Breast epithelium (tissue), 4 donors: ENCODE measurements at regions not wholly inside any gene's neighbourhood (a gene's known extent, or its start where the extent isn't known, plus 50 kb on each side); places are given as distances from the start of the nearest gene placed in this dataset.

ENCODE experiments used
- DNase-seq, 2 donors: peaks; one replicate each; pipeline ENCODE4 v3.0.0-alpha.2; 2019; ENCODE audit warnings: low spot score in 2 of 2
- H3K27ac ChIP-seq, 2 donors: fragments of 200-600 bp; sonication (generic) in 1 of 2; one replicate each; pipeline ENCODE4 v1.5.1; 2016 to 2019; ENCODE audit warnings: mild to moderate bottlenecking in 1 of 2
- H3K27me3 ChIP-seq, 2 donors: fragments of 200-600 bp; sonication (generic) in 1 of 2; one replicate each; pipeline versions ENCODE4 v1.5.1 to v1.6.0; 2017 to 2019; ENCODE audit warnings: control low read depth in 1 of 2, mild to moderate bottlenecking in 1 of 2
- H3K36me3 ChIP-seq: fragments of 200-600 bp; one replicate; pipeline ENCODE4 v1.5.1; 2019
- H3K4me1 ChIP-seq, 2 donors: fragments of 200-600 bp; sonication (generic); one replicate each; pipeline ENCODE4 v1.5.1; 2016 to 2019; ENCODE audit warnings: control low read depth in 1 of 2
- H3K4me3 ChIP-seq, 3 donors: fragments of 200-600 bp; sonication (generic); 1 replicate in 2 of 3; 2 replicates in 1 of 3; pipeline ENCODE4 v1.5.1; 2016 to 2019; ENCODE audit warnings: mild to moderate bottlenecking in 3 of 3, moderate library complexity in 2 of 3
- H3K9me3 ChIP-seq, 2 donors: fragments of 200-600 bp; sonication (generic) in 1 of 2; one replicate each; pipeline ENCODE4 v1.5.1; 2016 to 2019; ENCODE audit warnings: control low read depth in 1 of 2
- POLR2A ChIP-seq: fragments of 450-650 bp; IDR thresholded peaks from one replicate; pipeline ENCODE4 v1.6.1; 2016; ENCODE audit warnings: antibody characterized with exemption, mild to moderate bottlenecking, moderate library complexity
- POLR2AphosphoS5 ChIP-seq, 3 donors: sonication (generic); formaldehyde crosslinking; IDR thresholded peaks; one replicate each; pipeline ENCODE4 v1.6.1; 2017; ENCODE audit warnings: antibody characterized with exemption in 3 of 3
- intact Hi-C: fragments of 100-400 bp; cut with DNase I; formaldehyde crosslinking; loops from one replicate; pipeline ENCODE4 v1.15.1; 2023; ENCODE audit warnings: low total_unique reads
- TF ChIP-seq, protein P1 (sequence below), 3 donors: fragments of 450-650 bp; IDR thresholded peaks; one replicate each; pipeline ENCODE4 v1.5.1; 2016 to 2017; ENCODE audit warnings: antibody characterized with exemption in 3 of 3, mild to moderate bottlenecking in 3 of 3, moderate library complexity in 3 of 3

DNA sequence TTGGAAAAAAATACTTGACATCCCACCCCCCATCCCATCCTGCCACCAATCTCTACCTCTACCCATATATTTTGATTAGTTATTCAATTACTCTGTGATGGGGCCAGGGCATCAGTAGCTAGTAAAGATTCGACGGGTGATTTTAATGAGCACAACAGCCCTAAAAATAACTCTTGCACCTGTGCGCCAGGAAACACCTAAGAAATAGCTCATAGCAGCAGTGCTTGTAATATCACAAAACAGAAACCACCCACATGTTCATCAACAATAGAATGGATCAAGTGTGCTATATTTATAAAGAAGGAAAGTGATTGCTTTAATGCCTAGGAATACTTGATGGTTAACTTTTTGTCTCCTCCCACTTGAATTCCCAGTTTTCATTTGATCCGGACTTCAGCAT, 225.6 kb upstream of the LCORL start:
- H3K4me3 ChIP-seq, result no peak overlapping the region
- H3K36me3 ChIP-seq, result no peaks in the 10 kb centered on the region
- intact Hi-C loops, result no loop called here
- no peak for TF ChIP-seq POLR2A
- H3K9me3 ChIP-seq, result no peaks in the 10 kb centered on the region
- H3K4me1 ChIP-seq, result no peaks in the 10 kb centered on the region
- no peak overlapping the region for H3K27ac ChIP-seq
- no peak for DNase-seq
- no peaks in the 10 kb centered on the region for H3K27me3 ChIP-seq

DNA sequence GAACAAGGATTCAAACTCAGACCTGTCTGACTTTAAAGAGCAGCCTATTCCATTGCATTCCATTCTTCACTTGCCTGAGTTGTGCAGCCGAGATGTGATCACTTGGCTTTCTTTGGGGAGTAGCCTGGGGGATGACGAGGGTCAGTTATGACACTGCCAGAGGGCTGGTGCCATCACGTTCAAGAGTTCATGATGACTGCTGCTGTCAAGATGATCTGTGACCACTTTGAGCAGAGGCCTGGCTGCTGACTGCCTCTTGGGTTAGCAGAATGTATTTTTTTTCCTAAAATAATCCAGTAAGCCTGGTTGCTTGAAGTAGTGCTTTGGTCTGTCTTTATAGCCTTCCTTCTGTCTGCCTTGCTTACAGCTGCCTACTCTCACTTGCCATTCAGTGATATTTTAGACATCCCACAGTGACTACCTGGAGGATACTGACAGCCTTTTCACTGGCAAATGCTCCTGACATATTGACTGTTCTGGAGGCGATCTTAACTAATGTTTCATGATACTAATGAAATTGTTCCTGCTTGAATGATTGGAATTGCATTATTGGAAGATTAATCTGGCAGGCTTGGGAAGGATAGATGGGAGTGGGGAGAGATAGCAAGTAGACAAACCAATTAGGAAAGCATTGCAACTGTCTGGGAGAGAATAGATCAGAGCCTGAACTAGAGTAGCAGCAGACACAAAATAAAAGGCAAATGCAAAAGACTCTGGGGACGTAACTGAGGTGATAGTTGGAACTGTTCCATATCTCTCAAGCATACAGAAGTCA, 221.6 kb upstream of the LCORL start:
- Histone ChIP-seq H3K27me3 (no peaks in the 10 kb centered on the region), H3K4me3 (no peak overlapping the region), H3K36me3 (no peaks in the 10 kb centered on the region), H3K4me1 (no peaks in the 10 kb centered on the region), H3K9me3 (no peaks in the 10 kb centered on the region), H3K27ac (no peak overlapping the region)
- TF ChIP-seq POLR2A, result no peak
- TF ChIP-seq POLR2AphosphoS5 (IDR thresholded peaks at IDR 0.05), result no peak
- TF ChIP-seq, protein P1, sequence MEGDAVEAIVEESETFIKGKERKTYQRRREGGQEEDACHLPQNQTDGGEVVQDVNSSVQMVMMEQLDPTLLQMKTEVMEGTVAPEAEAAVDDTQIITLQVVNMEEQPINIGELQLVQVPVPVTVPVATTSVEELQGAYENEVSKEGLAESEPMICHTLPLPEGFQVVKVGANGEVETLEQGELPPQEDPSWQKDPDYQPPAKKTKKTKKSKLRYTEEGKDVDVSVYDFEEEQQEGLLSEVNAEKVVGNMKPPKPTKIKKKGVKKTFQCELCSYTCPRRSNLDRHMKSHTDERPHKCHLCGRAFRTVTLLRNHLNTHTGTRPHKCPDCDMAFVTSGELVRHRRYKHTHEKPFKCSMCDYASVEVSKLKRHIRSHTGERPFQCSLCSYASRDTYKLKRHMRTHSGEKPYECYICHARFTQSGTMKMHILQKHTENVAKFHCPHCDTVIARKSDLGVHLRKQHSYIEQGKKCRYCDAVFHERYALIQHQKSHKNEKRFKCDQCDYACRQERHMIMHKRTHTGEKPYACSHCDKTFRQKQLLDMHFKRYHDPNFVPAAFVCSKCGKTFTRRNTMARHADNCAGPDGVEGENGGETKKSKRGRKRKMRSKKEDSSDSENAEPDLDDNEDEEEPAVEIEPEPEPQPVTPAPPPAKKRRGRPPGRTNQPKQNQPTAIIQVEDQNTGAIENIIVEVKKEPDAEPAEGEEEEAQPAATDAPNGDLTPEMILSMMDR (IDR thresholded peaks at IDR 0.05), result no peak
- no peak for DNase-seq
- intact Hi-C loops, result no loop called here

DNA sequence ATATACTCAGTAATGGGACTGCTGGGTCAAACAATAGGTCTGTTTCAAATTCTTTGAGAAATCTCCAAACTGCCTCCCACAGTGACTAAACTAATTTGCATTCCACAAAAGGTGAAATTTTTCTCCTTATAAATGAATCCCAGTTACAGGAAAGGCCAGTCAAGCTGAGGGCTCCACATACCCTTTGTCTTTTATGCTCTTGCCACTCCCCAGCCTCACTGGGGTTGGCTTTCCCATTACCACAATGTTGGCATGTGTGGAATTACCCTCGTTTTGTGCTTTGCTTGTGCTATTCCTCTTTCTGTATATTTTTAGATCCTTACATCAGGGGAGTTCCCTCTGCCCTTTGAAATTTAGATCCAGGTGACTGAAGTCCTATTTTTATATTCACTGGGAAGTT, 220.2 kb upstream of the LCORL start:
- intact Hi-C loops, result no loop called here
- Histone ChIP-seq H3K36me3 (no peaks in the 10 kb centered on the region), H3K4me1 (no peaks in the 10 kb centered on the region), H3K27me3 (no peaks in the 10 kb centered on the region), H3K9me3 (no peaks in the 10 kb centered on the region), H3K27ac (no peak overlapping the region), H3K4me3 (no peak overlapping the region)
- TF ChIP-seq POLR2AphosphoS5 (IDR thresholded peaks at IDR 0.05), result no peak
- TF ChIP-seq, protein P1 (IDR thresholded peaks at IDR 0.05), result no peak
- no peak for DNase-seq

DNA sequence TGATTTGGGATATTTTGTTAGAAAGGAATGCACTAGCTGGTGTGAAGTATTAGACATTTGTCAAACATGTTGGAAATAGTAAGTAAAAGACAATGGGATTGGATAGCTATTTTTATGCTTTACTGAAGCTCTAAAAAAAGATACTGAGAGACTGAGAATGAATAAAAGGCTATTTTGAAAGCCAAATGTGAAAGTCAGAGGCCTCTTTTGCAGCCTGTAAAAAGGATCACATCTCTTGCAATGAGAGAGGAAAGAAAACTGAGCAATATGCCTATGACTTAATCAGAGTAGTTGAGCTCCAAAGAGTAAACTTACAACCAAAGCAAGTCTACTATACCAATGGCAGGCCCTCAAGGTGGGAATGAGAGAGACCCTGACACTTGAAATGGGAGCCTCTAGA, 212.6 kb upstream of the LCORL start:
- Histone ChIP-seq H3K36me3 (no peaks in the 10 kb centered on the region), H3K4me3 (no peak overlapping the region), H3K9me3 (peaks cover 0 to 6% of the 10 kb centered on the region in 2 donors), H3K4me1 (no peaks in the 10 kb centered on the region), H3K27me3 (no peaks in the 10 kb centered on the region), H3K27ac (no peak overlapping the region)
- DNase-seq, result no peak
- intact Hi-C loops, result no loop called here
- TF ChIP-seq POLR2A (no peak), POLR2AphosphoS5 (IDR thresholded peaks at IDR 0.05) (no peak)
- TF ChIP-seq, protein P1 (IDR thresholded peaks at IDR 0.05), result no peak

DNA sequence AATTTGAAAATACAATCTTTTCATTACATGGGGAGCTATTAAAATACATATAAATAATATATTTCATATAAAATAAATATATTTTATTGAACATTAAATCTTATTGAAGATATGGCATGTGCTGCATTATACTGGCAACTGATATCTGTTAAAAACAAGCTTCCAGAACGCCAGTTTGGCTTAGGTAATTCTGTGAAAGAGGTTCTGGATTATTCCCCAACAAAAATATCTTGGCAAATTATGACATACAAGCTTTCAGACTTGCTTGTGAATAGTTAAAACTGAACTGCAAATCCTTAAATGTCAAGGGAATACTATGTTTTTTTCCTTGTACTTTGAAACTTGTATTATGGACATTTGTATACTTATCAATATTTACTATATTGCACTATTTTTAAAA, 210.2 kb upstream of the LCORL start:
- no peak overlapping the region for H3K27ac ChIP-seq

More for the DNA sequence above, 210.2 kb upstream of the LCORL start:
- TF ChIP-seq POLR2A, result no peak
- TF ChIP-seq, protein P1 (IDR thresholded peaks at IDR 0.05), result no peak
- no peak for TF ChIP-seq POLR2AphosphoS5 (IDR thresholded peaks at IDR 0.05)
- Histone ChIP-seq H3K4me3 (no peak overlapping the region), H3K4me1 (no peaks in the 10 kb centered on the region), H3K9me3 (peaks cover 0 to 6% of the 10 kb centered on the region in 2 donors), H3K36me3 (no peaks in the 10 kb centered on the region), H3K27me3 (no peaks in the 10 kb centered on the region)
- DNase-seq, result no peak
- intact Hi-C loops, result no loop called here
